Panc1 (cell line): ENCODE measurements at regions not wholly inside any gene's neighbourhood (a gene's known extent, or its start where the extent isn't known, plus 50 kb on each side); places are given as distances from the start of the nearest gene placed in this dataset.

Source experiments
- ATAC-seq: fragments of 200-7000 bp; cut with Tn5 transposase; 2 replicates; pipeline ENCODE4 v1.9.1; 2020; ENCODE audit warnings: mild to moderate bottlenecking, moderate library complexity
- BruUV-seq: library from RNA; stranded (reverse); fragments of 400-500 nt; replicated peaks from 2 replicates; lab custom pipeline; 2021; lab: Mats Ljungman, UMichigan
- CTCF ChIA-PET: fragments of 300-600 bp; sonication (Branson Sonifier 250); formaldehyde crosslinking; loops from one replicate; lab custom pipeline; 2022; ENCODE audit warnings: antibody characterized with exemption; lab: Charles Lee
- POLR2A ChIA-PET: fragments of 300-600 bp; sonication (Branson Sonifier 250); formaldehyde crosslinking; loops from one replicate; lab custom pipeline; 2022; ENCODE audit warnings: antibody characterized with exemption; lab: Charles Lee
- DNase-seq: peaks from one replicate; pipeline ENCODE4 v3.0.0-alpha.2; 2010; ENCODE audit warnings: low read depth, low spot score
- H3K27ac ChIP-seq: 2 replicates; pipeline ENCODE4 v1.5.1; 2011; ENCODE audit warnings: mild to moderate bottlenecking, low read length, inconsistent platforms
- H3K27me3 ChIP-seq: fragments of 200-500 bp; sonication (Bioruptor generic); 2 replicates; pipeline ENCODE4 v1.6.0; 2014; ENCODE audit warnings: low read length, inconsistent platforms; ENCODE audit not compliant: control insufficient read depth, insufficient read depth
- H3K36me3 ChIP-seq: fragments of 200-500 bp; sonication (Bioruptor generic); 2 replicates; pipeline ENCODE4 v1.5.1; 2014; ENCODE audit warnings: inconsistent platforms, mild to moderate bottlenecking, low read length, moderate library complexity; ENCODE audit not compliant: control insufficient read depth, insufficient read depth
- H3K4me1 ChIP-seq: 2 replicates; pipeline ENCODE4 v1.5.1; 2011; ENCODE audit warnings: inconsistent platforms, mild to moderate bottlenecking, low read length, moderate library complexity; ENCODE audit not compliant: control insufficient read depth, insufficient read depth
- H3K4me3 ChIP-seq, 2 experiments: 2 replicates each; pipeline ENCODE4 v1.5.1; 2011 to 2012; ENCODE audit warnings: low read depth in 2 of 2, low read length in 2 of 2, mild to moderate bottlenecking in 2 of 2, inconsistent platforms in 1 of 2, moderate library complexity in 1 of 2
- H3K9me3 ChIP-seq: fragments of 200-500 bp; sonication (Bioruptor generic); 2 replicates; pipeline ENCODE4 v1.5.1; 2014; ENCODE audit warnings: low read depth, mild to moderate bottlenecking, inconsistent platforms, low read length, moderate library complexity; ENCODE audit not compliant: control insufficient read depth, insufficient read depth
- CTCF ChIP-seq: fragments of 450-650 bp; IDR thresholded peaks from 2 replicates; pipeline ENCODE4 v1.5.1; 2017; ENCODE audit warnings: mild to moderate bottlenecking
- POLR2AphosphoS5 ChIP-seq: IDR thresholded peaks from 2 replicates; pipeline ENCODE4 v1.6.1; 2012; ENCODE audit warnings: mild to moderate bottlenecking, low read depth, low read length, moderate library complexity
- REST ChIP-seq, 2 experiments: IDR thresholded peaks; 2 replicates each; pipeline ENCODE4 v1.6.1; 2011 to 2012; ENCODE audit warnings: low read depth in 2 of 2, control low read depth in 1 of 2, low read length in 1 of 2, mild to moderate bottlenecking in 1 of 2, moderate library complexity in 1 of 2; ENCODE audit not compliant: insufficient read depth in 1 of 2
- SIN3A ChIP-seq: IDR thresholded peaks from 2 replicates; pipeline ENCODE4 v1.6.1; 2012; ENCODE audit warnings: low read depth, mild to moderate bottlenecking, low read length, moderate library complexity, borderline replicate concordance; ENCODE audit not compliant: insufficient read depth
- TCF7L2 ChIP-seq: IDR thresholded peaks from 2 replicates; pipeline ENCODE4 v1.6.1; 2011; ENCODE audit warnings: mild to moderate bottlenecking, low read depth, low read length, inconsistent platforms
- in situ Hi-C: cut with HindIII; loops from 2 replicates; pipeline ENCODE4 v1.10.0; 2016; ENCODE audit warnings: low sequenced_read_pairs, low pct_unique_long_range_greater_than_20kb
- intact Hi-C: fragments of 100-400 bp; cut with micrococcal nuclease; formaldehyde crosslinking; loops from one replicate; pipeline ENCODE4 v1.10.0; 2022; ENCODE audit not compliant: unreplicated experiment

- H3K4me1 ChIP-seq: no peaks in the 10 kb centered on the region
- H3K36me3 ChIP-seq: no peaks in the 10 kb centered on the region
- no peaks in the 10 kb centered on the region for H3K27me3 ChIP-seq
- POLR2A ChIA-PET: no interaction called here
- H3K9me3 ChIP-seq: no peaks in the 10 kb centered on the region
- no peak for DNase-seq
- intact Hi-C loops: no loop called here
- ATAC-seq: no peak
- no TSS peak for BruUV-seq
- in situ Hi-C loops: no loop called here
- no peak for TF ChIP-seq REST (IDR thresholded peaks at IDR 0.05; ENCODE audit: insufficient read depth in 1 of 2, low read depth in 2 of 2, low read length in 1 of 2)
- TF ChIP-seq SIN3A: no peak
- no peak for TF ChIP-seq POLR2AphosphoS5
- no peak for TF ChIP-seq CTCF
- TF ChIP-seq TCF7L2: no peak
- CTCF ChIA-PET: no interaction called here
- no peak overlapping the region for H3K27ac ChIP-seq
- no peak overlapping the region for H3K4me3 ChIP-seq
Observed at GRCh38 chr4:123866796-123867195, 470.2 kb downstream of the SPRY1 start.

- no peaks in the 10 kb centered on the region for H3K9me3 ChIP-seq
- in situ Hi-C loops (no loop called here), intact Hi-C loops (no loop called here)
- no peaks in the 10 kb centered on the region for H3K36me3 ChIP-seq
- BruUV-seq: no TSS peak
- H3K27me3 ChIP-seq: no peaks in the 10 kb centered on the region
- no peaks in the 10 kb centered on the region for H3K4me1 ChIP-seq
- ChIA-PET POLR2A (no interaction called here), CTCF (no interaction called here)
- no peak overlapping the region for H3K4me3 ChIP-seq
- ATAC-seq (no peak), DNase-seq (no peak)
- no peak overlapping the region for H3K27ac ChIP-seq
- TF ChIP-seq SIN3A: no peak
- TF ChIP-seq TCF7L2: no peak
- TF ChIP-seq CTCF: no peak
- no peak for TF ChIP-seq POLR2AphosphoS5
- no peak for TF ChIP-seq REST (IDR thresholded peaks at IDR 0.05; ENCODE audit: insufficient read depth in 1 of 2, low read depth in 2 of 2, low read length in 1 of 2)
Observed at GRCh38 chr4:123867910-123868587, 471.5 kb downstream of the SPRY1 start.
